ENCODE measurements at regions not wholly inside any gene's neighbourhood (a gene's known extent, or its start where the extent isn't known, plus 50 kb on each side); places are given as distances from the start of the nearest gene placed in this dataset.

GRCh38 chr4:176979416-176979815, 186.7 kb upstream of the VEGFC start:
- CTCF ChIA-PET (ENCODE audit: low intra/inter-chr PET ratio, low total read pairs): no interaction called here
- Histone ChIP-seq H3K79me2 (ENCODE audit: insufficient read depth, low read length) (no peaks in the 10 kb centered on the region), H3K4me1 (ENCODE audit: insufficient read depth, low read length) (no peaks in the 10 kb centered on the region), H2AFZ (ENCODE audit: low read length) (no peak overlapping the region), H3K4me2 (ENCODE audit: low read depth, low read length) (no peak overlapping the region), H3K4me3 (replicated peaks in 1 of 3; ENCODE audit: insufficient read depth in 1 of 3, low read depth in 2 of 3, low read length in 3 of 3) (no peak overlapping the region), H3K9ac (ENCODE audit: insufficient read depth, low read depth, low read length) (no peak overlapping the region), H3K9me3 (ENCODE audit: low read length) (no peaks in the 10 kb centered on the region), H3K36me3 (replicated peaks in 1 of 2; ENCODE audit: control insufficient read depth in 1 of 2, insufficient read depth in 2 of 2, low read length in 2 of 2) (no peaks in the 10 kb centered on the region), H3K27me3 (ENCODE audit: control insufficient read depth in 1 of 2, insufficient read depth in 2 of 2, low read length in 2 of 2) (no peaks in the 10 kb centered on the region; a peak in 1 of 5 replicates), H3K27ac (ENCODE audit: extremely low read length, insufficient read depth, low read length) (no peak overlapping the region), H4K20me1 (ENCODE audit: insufficient read depth, low read length) (no peaks in the 10 kb centered on the region)
- DNase-seq (ENCODE audit: low spot score): no peak
- 0% methylated on average over 1 of the region's 1 CpG for WGBS (ENCODE audit: low lambda C conversion rate)
- intact Hi-C loops (cut with micrococcal nuclease; ENCODE audit: unreplicated experiment): no loop called here
- POLR2A ChIA-PET: no interaction called here
- in situ Hi-C loops (cut with HindIII; ENCODE audit: extremely low pct_ligation_motif_present, low pct_unique_long_range_greater_than_20kb): no loop called here
- TF ChIP-seq SRSF4 (IDR thresholded peaks at IDR 0.05; ENCODE audit: low read depth, low read length, poor library complexity, severe bottlenecking) (no peak), PAWR (CRISPR knock-in tag; IDR thresholded peaks at IDR 0.05; ENCODE audit: borderline replicate concordance) (no peak), HNF4G (IDR thresholded peaks at IDR 0.05; ENCODE audit: borderline replicate concordance, low read depth, low read length) (no peak), HNF4G (CRISPR knock-in tag; IDR thresholded peaks at IDR 0.05; ENCODE audit: borderline replicate concordance, low read depth) (no peak), ZNF614 (CRISPR knock-in tag; IDR thresholded peaks at IDR 0.05; ENCODE audit: borderline replicate concordance) (no peak), ZNF580 (CRISPR knock-in tag; IDR thresholded peaks at IDR 0.05; ENCODE audit: borderline replicate concordance, low read depth) (no peak), ZNF280B (CRISPR knock-in tag; IDR thresholded peaks at IDR 0.05; ENCODE audit: borderline replicate concordance) (no peak), PTBP1 (IDR thresholded peaks at IDR 0.05; ENCODE audit: low read depth, low read length, poor library complexity, severe bottlenecking) (no peak), TFDP2 (CRISPR knock-in tag; IDR thresholded peaks at IDR 0.05) (no peak), AHDC1 (CRISPR knock-in tag; IDR thresholded peaks at IDR 0.05; ENCODE audit: borderline replicate concordance) (no peak), ZNF883 (CRISPR knock-in tag; IDR thresholded peaks at IDR 0.05; ENCODE audit: not compliant biosample characterization) (no peak), TGIF2 (CRISPR knock-in tag; IDR thresholded peaks at IDR 0.05) (no peak), MEIS2 (CRISPR knock-in tag; IDR thresholded peaks at IDR 0.05) (no peak), ATM (IDR thresholded peaks at IDR 0.05; ENCODE audit: borderline replicate concordance) (no peak), ZNF879 (CRISPR knock-in tag; IDR thresholded peaks at IDR 0.05) (no peak), CAMTA2 (CRISPR knock-in tag; IDR thresholded peaks at IDR 0.05; ENCODE audit: borderline replicate concordance) (no peak), RAD21 (CRISPR knock-in tag; IDR thresholded peaks at IDR 0.05) (no peak), HCFC1 (IDR thresholded peaks at IDR 0.05; ENCODE audit: low read depth, low read length) (no peak)
- ATAC-seq: no peak
- no peak for FAIRE-seq
- no TSS peak for BruUV-seq (replicated peaks)
